CD4-positive, alpha-beta T cell (primary cell): ENCODE measurements at regions not wholly inside any gene's neighbourhood (a gene's known extent, or its start where the extent isn't known, plus 50 kb on each side); places are given as distances from the start of the nearest gene placed in this dataset.

ENCODE experiments used
- ATAC-seq: fragments of 200-7000 bp; cut with Tn5 transposase; one replicate; pipeline ENCODE4 v1.10.0; 2022; ENCODE audit warnings: mild to moderate bottlenecking; ENCODE audit not compliant: poor library complexity
- CTCF ChIA-PET: fragments of 350-600 bp; sonication (Branson Sonifier 250); formaldehyde crosslinking; loops from one replicate; lab custom pipeline; 2021; ENCODE audit warnings: antibody characterized with exemption, inconsistent platforms; lab: Charles Lee
- POLR2A ChIA-PET: fragments of 350-600 bp; sonication (Branson Sonifier 250); formaldehyde crosslinking; loops from one replicate; lab custom pipeline; 2021; ENCODE audit warnings: antibody characterized with exemption, inconsistent platforms; lab: Charles Lee
- DNase-seq, 14 experiments: peaks; one replicate each; pipeline ENCODE4 v3.0.0-alpha.2; 2013 to 2020; ENCODE audit warnings: mixed read lengths in 2 of 14
- H3K27ac ChIP-seq, 2 donors: one replicate each; pipeline versions ENCODE4 v1.5.1 to v1.7.0; 2013; ENCODE audit warnings: low read length in 2 of 2, low read depth in 1 of 2, mild to moderate bottlenecking in 1 of 2
- H3K27me3 ChIP-seq, 2 experiments: 1 replicate in 1 of 2; 2 replicates in 1 of 2; pipeline versions ENCODE4 v1.6.1 to v1.7.0; 2013; ENCODE audit warnings: low read length in 2 of 2, control low read depth in 1 of 2, mild to moderate bottlenecking in 1 of 2, moderate library complexity in 1 of 2; ENCODE audit not compliant: insufficient read depth in 2 of 2, control insufficient read depth in 1 of 2
- H3K36me3 ChIP-seq: one replicate; pipeline ENCODE4 v1.6.1; 2013; ENCODE audit warnings: low read length, control low read depth; ENCODE audit not compliant: insufficient read depth
- H3K4me1 ChIP-seq: one replicate; pipeline ENCODE4 v1.6.1; 2013; ENCODE audit warnings: low read length, control low read depth; ENCODE audit not compliant: insufficient read depth
- H3K4me3 ChIP-seq: one replicate; pipeline ENCODE4 v1.5.1; 2013; ENCODE audit warnings: mild to moderate bottlenecking, low read length, moderate library complexity
- H3K9me3 ChIP-seq, 2 experiments: 1 replicate in 1 of 2; 2 replicates in 1 of 2; pipeline versions ENCODE4 v1.6.1 to v1.7.0; 2013; ENCODE audit warnings: low read length in 2 of 2, mild to moderate bottlenecking in 2 of 2, control low read depth in 1 of 2, moderate library complexity in 1 of 2; ENCODE audit not compliant: control insufficient read depth in 1 of 2, insufficient read depth in 1 of 2
- H3K27ac Mint-ChIP-seq: one replicate; pipeline ENCODE4 v1.8.0; 2020; ENCODE audit warnings: mixed read lengths
- H3K27me3 Mint-ChIP-seq: one replicate; pipeline ENCODE4 v1.8.0; 2021; ENCODE audit warnings: mixed read lengths
- H3K36me3 Mint-ChIP-seq: one replicate; pipeline ENCODE4 v1.8.0; 2021; ENCODE audit warnings: low read depth, mixed read lengths
- H3K4me1 Mint-ChIP-seq: one replicate; pipeline ENCODE4 v1.8.0; 2021; ENCODE audit warnings: low read depth, mixed read lengths
- H3K4me3 Mint-ChIP-seq: one replicate; pipeline ENCODE4 v1.8.0; 2020; ENCODE audit warnings: mild to moderate bottlenecking, mixed read lengths
- H3K9me3 Mint-ChIP-seq: one replicate; pipeline ENCODE4 v1.8.0; 2020; ENCODE audit warnings: mixed read lengths
- intact Hi-C, 2 experiments: fragments of 100-400 bp; cut with DNase I in 1 of 2; cut with micrococcal nuclease in 1 of 2; formaldehyde crosslinking; loops; one replicate each; pipeline versions ENCODE4 v1.15.1 to v1.9.0; 2023 to 2025; cut with DNase I, micrococcal nuclease
- TF ChIP-seq, protein P1 (sequence below): fragments of 200-600 bp; IDR thresholded peaks from one replicate; pipeline ENCODE4 v1.8.0; 2022; ENCODE audit warnings: antibody characterized with exemption, mild to moderate bottlenecking

DNA sequence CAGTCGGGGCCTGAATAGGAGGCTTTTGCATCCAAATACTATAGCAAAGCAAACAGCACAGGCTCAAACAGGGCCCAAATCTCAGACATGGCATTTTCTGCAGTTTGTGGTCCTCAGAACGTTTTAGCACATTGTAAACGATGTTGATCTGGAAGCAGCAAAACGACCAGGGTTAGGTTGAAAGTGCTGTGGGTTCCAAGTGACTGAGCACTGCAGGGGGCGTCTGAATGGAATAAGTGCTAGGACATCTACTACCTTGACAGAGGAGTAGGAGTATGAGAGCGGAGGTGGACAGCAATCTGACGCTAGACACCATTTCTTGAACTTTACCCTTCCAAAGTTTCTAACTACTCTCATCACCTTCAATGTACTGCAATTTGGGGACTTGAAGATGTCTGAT is 214.9 kb downstream of the BARHL2 start:
- no peak for DNase-seq
- no peaks in the 10 kb centered on the region for H3K36me3 ChIP-seq
- Mint-ChIP-seq H3K4me3 (no peak overlapping the region), H3K9me3 (no peaks in the 10 kb centered on the region), H3K27ac (no peak overlapping the region), H3K27me3 (no peaks in the 10 kb centered on the region), H3K36me3 (no peaks in the 10 kb centered on the region), H3K4me1 (no peaks in the 10 kb centered on the region)
- ChIA-PET POLR2A (no interaction called here), CTCF (no interaction called here)
- H3K4me3 ChIP-seq: no peak overlapping the region
- H3K27me3 ChIP-seq: no peaks in the 10 kb centered on the region
- no peak for ATAC-seq
- TF ChIP-seq, protein P1, sequence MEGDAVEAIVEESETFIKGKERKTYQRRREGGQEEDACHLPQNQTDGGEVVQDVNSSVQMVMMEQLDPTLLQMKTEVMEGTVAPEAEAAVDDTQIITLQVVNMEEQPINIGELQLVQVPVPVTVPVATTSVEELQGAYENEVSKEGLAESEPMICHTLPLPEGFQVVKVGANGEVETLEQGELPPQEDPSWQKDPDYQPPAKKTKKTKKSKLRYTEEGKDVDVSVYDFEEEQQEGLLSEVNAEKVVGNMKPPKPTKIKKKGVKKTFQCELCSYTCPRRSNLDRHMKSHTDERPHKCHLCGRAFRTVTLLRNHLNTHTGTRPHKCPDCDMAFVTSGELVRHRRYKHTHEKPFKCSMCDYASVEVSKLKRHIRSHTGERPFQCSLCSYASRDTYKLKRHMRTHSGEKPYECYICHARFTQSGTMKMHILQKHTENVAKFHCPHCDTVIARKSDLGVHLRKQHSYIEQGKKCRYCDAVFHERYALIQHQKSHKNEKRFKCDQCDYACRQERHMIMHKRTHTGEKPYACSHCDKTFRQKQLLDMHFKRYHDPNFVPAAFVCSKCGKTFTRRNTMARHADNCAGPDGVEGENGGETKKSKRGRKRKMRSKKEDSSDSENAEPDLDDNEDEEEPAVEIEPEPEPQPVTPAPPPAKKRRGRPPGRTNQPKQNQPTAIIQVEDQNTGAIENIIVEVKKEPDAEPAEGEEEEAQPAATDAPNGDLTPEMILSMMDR: no peak
- H3K9me3 ChIP-seq: no peaks in the 10 kb centered on the region
- intact Hi-C loops: no loop called here
- no peak overlapping the region for H3K27ac ChIP-seq
- H3K4me1 ChIP-seq: no peaks in the 10 kb centered on the region

DNA sequence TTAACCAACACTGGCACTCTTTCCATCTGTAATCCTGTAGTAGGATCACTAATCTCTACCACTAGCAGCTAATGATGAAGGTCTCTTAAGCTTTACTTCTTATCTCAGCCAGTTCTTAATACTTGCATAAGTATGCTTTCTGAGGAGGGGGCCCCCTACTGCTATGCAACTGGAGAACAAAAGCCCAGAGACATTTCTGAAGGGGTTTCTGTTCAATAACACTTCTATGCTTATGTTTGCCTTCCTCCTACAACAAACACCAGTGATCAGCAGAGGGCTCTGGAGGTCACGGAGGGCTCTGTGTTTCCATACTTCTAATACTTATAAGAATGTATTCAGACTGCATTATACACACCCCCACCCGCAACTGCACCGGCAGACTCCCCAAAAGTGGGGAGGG is 215.8 kb downstream of the BARHL2 start:
- H3K4me3 Mint-ChIP-seq: no peak overlapping the region
- DNase-seq (no peak), ATAC-seq (no peak)
- TF ChIP-seq, protein P1: no peak
- Histone ChIP-seq H3K4me1 (no peaks in the 10 kb centered on the region), H3K27ac (no peak overlapping the region), H3K36me3 (no peaks in the 10 kb centered on the region), H3K27me3 (no peaks in the 10 kb centered on the region), H3K9me3 (no peaks in the 10 kb centered on the region), H3K4me3 (no peak overlapping the region)
- CTCF ChIA-PET: no interaction called here
- no peaks in the 10 kb centered on the region for H3K36me3 Mint-ChIP-seq
- H3K27ac Mint-ChIP-seq: no peak overlapping the region
- POLR2A ChIA-PET: no interaction called here
- H3K9me3 Mint-ChIP-seq: no peaks in the 10 kb centered on the region
- intact Hi-C loops: no loop called here
- no peaks in the 10 kb centered on the region for H3K4me1 Mint-ChIP-seq
- no peaks in the 10 kb centered on the region for H3K27me3 Mint-ChIP-seq

DNA sequence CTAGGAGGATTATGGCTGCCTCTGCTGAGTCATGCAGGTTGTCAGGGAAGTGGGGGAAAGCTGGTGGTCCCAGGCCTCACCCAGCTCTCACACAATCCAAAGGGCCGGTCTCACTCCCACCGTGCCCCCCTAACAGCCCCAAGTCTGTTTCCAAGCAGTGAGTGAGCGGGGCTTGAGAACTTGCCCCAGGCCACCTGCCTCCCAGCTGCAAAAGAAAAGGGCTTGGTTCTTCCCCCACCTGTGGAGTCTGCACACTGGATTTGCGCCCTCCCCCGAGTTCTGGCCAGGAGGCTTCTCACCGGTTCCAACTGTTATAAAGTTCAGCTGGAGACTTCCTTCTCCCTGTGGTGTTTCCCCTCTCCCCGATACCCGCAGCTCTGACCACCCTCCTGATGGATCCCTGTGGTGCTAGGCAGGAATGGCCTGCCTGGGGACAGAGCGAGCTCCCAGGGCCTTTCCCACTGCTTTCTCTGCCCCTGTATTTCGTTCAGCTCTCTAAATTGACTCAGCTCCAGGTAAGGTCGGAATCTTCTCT is 222.3 kb downstream of the BARHL2 start:
- TF ChIP-seq, protein P1: no peak
- ChIA-PET CTCF (no interaction called here), POLR2A (no interaction called here)
- ATAC-seq (no peak), DNase-seq (no peak)
- Histone ChIP-seq H3K27ac (no peak overlapping the region), H3K9me3 (peaks cover 0 to 5% of the 10 kb centered on the region in 2 experiments), H3K27me3 (no peaks in the 10 kb centered on the region), H3K36me3 (no peaks in the 10 kb centered on the region), H3K4me1 (no peaks in the 10 kb centered on the region), H3K4me3 (no peak overlapping the region)
- Mint-ChIP-seq H3K4me3 (no peak overlapping the region), H3K36me3 (no peaks in the 10 kb centered on the region), H3K4me1 (no peaks in the 10 kb centered on the region), H3K27ac (no peak overlapping the region), H3K9me3 (no peaks in the 10 kb centered on the region), H3K27me3 (peaks cover 7% of the 10 kb centered on the region)
- intact Hi-C loops: no loop called here
